ENCODE measurements at regions not wholly inside any gene's neighbourhood (a gene's known extent, or its start where the extent isn't known, plus 50 kb on each side); places are given as distances from the start of the nearest gene placed in this dataset.

- TF ChIP-seq CTCF (conservative IDR thresholded peaks at IDR 0.05 in 1 of 2, IDR thresholded peaks at IDR 0.05 in 1 of 2; ENCODE audit: extremely low read depth in 1 of 2, insufficient read depth in 1 of 2, low read depth in 1 of 2, low read length in 2 of 2) (no peak), EZH2 (IDR thresholded peaks at IDR 0.05; ENCODE audit: borderline replicate concordance, low read length) (no peak)
Observed at GRCh38 chr7:25704413-25704812, 447.6 kb upstream of the NFE2L3 start.
